Activated CD8-positive, alpha-beta memory T cell treated with anti-CD3 and anti-CD28 coated beads, Interleukin-2, amount 50 U/mL, for 4 hours (primary cell): ENCODE measurements at regions not wholly inside any gene's neighbourhood (a gene's known extent, or its start where the extent isn't known, plus 50 kb on each side); places are given as distances from the start of the nearest gene placed in this dataset.

Source experiments
- DNase-seq: peaks from one replicate; pipeline ENCODE4 v3.0.0-alpha.2; 2020

GRCh38 chr5:104755806-104756205, 1193.2 kb upstream of the NUDT12 start:
- no peak for DNase-seq

GRCh38 chr5:104754311-104754995, 1191.9 kb upstream of the NUDT12 start:
- DNase-seq = no peak

- no peak for DNase-seq
Measured at GRCh38 chr5:104751969-104752368, 1189.4 kb upstream of the NUDT12 start.

GRCh38 chr5:104739905-104740304, 1177.3 kb upstream of the NUDT12 start:
- DNase-seq = no peak

- no peak for DNase-seq
Measured at GRCh38 chr5:104739503-104739902, 1176.9 kb upstream of the NUDT12 start.

GRCh38 chr5:104736073-104736472, 1173.5 kb upstream of the NUDT12 start:
- no peak for DNase-seq

GRCh38 chr5:104734046-104734445, 1171.5 kb upstream of the NUDT12 start:
- DNase-seq = no peak

GRCh38 chr5:104733063-104733669, 1170.6 kb upstream of the NUDT12 start:
- no peak for DNase-seq

GRCh38 chr5:104731331-104731730, 1168.7 kb upstream of the NUDT12 start:
- no peak for DNase-seq

- DNase-seq = no peak
Measured at GRCh38 chr5:104708027-104708426, 1145.4 kb upstream of the NUDT12 start.

GRCh38 chr5:104706600-104706999, 1144.0 kb upstream of the NUDT12 start:
- no peak for DNase-seq

GRCh38 chr5:104702212-104702611, 1139.6 kb upstream of the NUDT12 start:
- DNase-seq = no peak

- no peak for DNase-seq
Measured at GRCh38 chr5:104699438-104699837, 1136.8 kb upstream of the NUDT12 start.

GRCh38 chr5:104661256-104661655, 1098.7 kb upstream of the NUDT12 start:
- no peak for DNase-seq

GRCh38 chr5:104659497-104659896, 1096.9 kb upstream of the NUDT12 start:
- no peak for DNase-seq

GRCh38 chr5:104652271-104652861, 1089.8 kb upstream of the NUDT12 start:
- no peak for DNase-seq

GRCh38 chr5:104650313-104651055, 1087.9 kb upstream of the NUDT12 start:
- no peak for DNase-seq

GRCh38 chr5:104646416-104646815, 1083.8 kb upstream of the NUDT12 start:
- no peak for DNase-seq

- DNase-seq = no peak
Measured at GRCh38 chr5:104643320-104643719, 1080.7 kb upstream of the NUDT12 start.

- no peak for DNase-seq
Measured at GRCh38 chr5:104635227-104635626, 1072.6 kb upstream of the NUDT12 start.

GRCh38 chr5:104628911-104629310, 1066.3 kb upstream of the NUDT12 start:
- DNase-seq = no peak

GRCh38 chr5:104626122-104626521, 1063.5 kb upstream of the NUDT12 start:
- no peak for DNase-seq

GRCh38 chr5:104612005-104612404, 1049.4 kb upstream of the NUDT12 start:
- no peak for DNase-seq
